A549 (cell line): ENCODE measurements at regions not wholly inside any gene's neighbourhood (a gene's known extent, or its start where the extent isn't known, plus 50 kb on each side); places are given as distances from the start of the nearest gene placed in this dataset.

Source experiments
- ATAC-seq, 2 experiments: fragments of 200-7000 bp in 1 of 2; fragments of >200 bp in 1 of 2; cut with Nextera tagmentation in 1 of 2; cut with Tn5 transposase in 1 of 2; 3 replicates each; pipeline versions ENCODE4 v1.8.0 to v1.9.1; 2018 to 2020; ENCODE audit warnings: mild to moderate bottlenecking in 1 of 2, moderate library complexity in 1 of 2
- CTCF ChIA-PET: fragments of 300-600 bp; sonication (Branson Sonifier 250); formaldehyde crosslinking; extraction: SDS; loops from one replicate; lab custom pipeline; 2021; ENCODE audit warnings: antibody characterized with exemption, inconsistent platforms; lab: Yijun Ruan, JAX
- POLR2A ChIA-PET: fragments of 350-600 bp; formaldehyde crosslinking; extraction: SDS; loops from one replicate; lab custom pipeline; 2021; ENCODE audit warnings: antibody characterized with exemption, inconsistent platforms; lab: Yijun Ruan, JAX
- DNase-seq, 2 experiments: peaks; one replicate each; pipeline versions ENCODE4 v3.0.0 to v3.0.0-alpha.2; 2011 to 2016; ENCODE audit warnings: low read depth in 1 of 2, low spot score in 1 of 2
- FAIRE-seq: peaks from 2 replicates; lab custom pipeline; 2011; peaks lifted over from hg19 to GRCh38; lab: Jason Lieb, UNC
- H3K27ac ChIP-seq, 2 experiments: fragments of >200 bp; sonication (Bioruptor Twin); formaldehyde crosslinking; 3 replicates each; pipeline ENCODE4 v1.5.1; 2016 to 2017
- H3K4me1 ChIP-seq: fragments of >200 bp; sonication (Bioruptor Twin); formaldehyde crosslinking; 3 replicates; pipeline ENCODE4 v1.6.1; 2016
- H3K4me2 ChIP-seq: fragments of >200 bp; sonication (Bioruptor Twin); formaldehyde crosslinking; 3 replicates; pipeline ENCODE4 v1.6.1; 2016
- H3K4me3 ChIP-seq: fragments of >200 bp; sonication (Bioruptor Twin); formaldehyde crosslinking; 3 replicates; pipeline ENCODE4 v1.5.1; 2016
- H3K9me3 ChIP-seq: fragments of >200 bp; sonication (Bioruptor Twin); formaldehyde crosslinking; 3 replicates; pipeline ENCODE4 v1.6.1; 2016
- ATOH8 ChIP-seq: fragments of 250-450 bp; sonication (Bioruptor Pico); IDR thresholded peaks from 2 replicates; pipeline ENCODE4 v1.5.0; 2020; ENCODE audit warnings: low read depth, mild to moderate bottlenecking, moderate library complexity
- CBX8 ChIP-seq: fragments of 200-600 bp; sonication (generic); IDR thresholded peaks from 2 replicates; pipeline ENCODE4 v1.6.1; 2016
- CHD2 ChIP-seq: fragments of 150-350 bp; IDR thresholded peaks from 2 replicates; pipeline ENCODE4 v1.6.1; 2014; ENCODE audit warnings: low read length; ENCODE audit not compliant: partially characterized antibody
- CHD4 ChIP-seq: fragments of 200-600 bp; sonication (generic); IDR thresholded peaks from 2 replicates; pipeline ENCODE4 v1.6.1; 2016; ENCODE audit warnings: antibody characterized with exemption, mild to moderate bottlenecking, borderline replicate concordance
- EHF ChIP-seq: fragments of 250-450 bp; sonication (Bioruptor Pico); IDR thresholded peaks from 2 replicates; pipeline ENCODE4 v1.5.0; 2020; ENCODE audit warnings: mild to moderate bottlenecking
- EP300 ChIP-seq, 2 experiments: fragments of >200 bp; sonication (Bioruptor Twin); formaldehyde crosslinking; IDR thresholded peaks; 2 replicates in 1 of 2; 3 replicates in 1 of 2; pipeline ENCODE4 v1.6.1; 2016 to 2017
- ESRRA ChIP-seq: fragments of 150-350 bp; IDR thresholded peaks from 2 replicates; pipeline ENCODE4 v1.6.1; 2014; ENCODE audit warnings: mild to moderate bottlenecking, low read length, borderline replicate concordance
- FOSB ChIP-seq: fragments of 250-450 bp; sonication (Bioruptor Pico); IDR thresholded peaks from 2 replicates; pipeline ENCODE4 v1.5.0; 2020; ENCODE audit warnings: mild to moderate bottlenecking, moderate library complexity
- HEYL ChIP-seq: fragments of 250-450 bp; sonication (Bioruptor Pico); IDR thresholded peaks from 2 replicates; pipeline ENCODE4 v1.8.0; 2021; ENCODE audit warnings: mild to moderate bottlenecking, moderate library complexity
- HMGXB4 ChIP-seq: fragments of 250-450 bp; sonication (Bioruptor Pico); IDR thresholded peaks from 2 replicates; pipeline ENCODE4 v1.5.0; 2021; ENCODE audit warnings: mild to moderate bottlenecking, moderate library complexity, borderline replicate concordance
- HOXA7 ChIP-seq: fragments of 250-450 bp; sonication (Bioruptor Pico); IDR thresholded peaks from 2 replicates; pipeline ENCODE4 v1.5.0; 2020; ENCODE audit warnings: mild to moderate bottlenecking, moderate library complexity
- HOXB5 ChIP-seq: fragments of 250-450 bp; sonication (Bioruptor Pico); IDR thresholded peaks from 2 replicates; pipeline ENCODE4 v1.5.0; 2020; ENCODE audit warnings: mild to moderate bottlenecking, moderate library complexity
- JUNB ChIP-seq: fragments of >200 bp; sonication (Bioruptor Twin); formaldehyde crosslinking; IDR thresholded peaks from 2 replicates; pipeline ENCODE4 v1.6.1; 2016
- KDM5A ChIP-seq: fragments of 200-600 bp; sonication (generic); IDR thresholded peaks from 2 replicates; pipeline ENCODE4 v1.6.1; 2016; ENCODE audit warnings: antibody characterized with exemption, mild to moderate bottlenecking
- MAZ ChIP-seq: fragments of 150-350 bp; IDR thresholded peaks from 2 replicates; pipeline ENCODE4 v1.6.1; 2014; ENCODE audit warnings: antibody characterized with exemption, low read depth, low read length, borderline replicate concordance
- MYC ChIP-seq: IDR thresholded peaks from 2 replicates; pipeline ENCODE4 v1.6.1; 2012; ENCODE audit warnings: mild to moderate bottlenecking, inconsistent platforms, low read length, improper control_type of control experiment, borderline replicate concordance
- NFE2L2 ChIP-seq: fragments of 150-350 bp; conservative IDR thresholded peaks from 2 replicates; pipeline ENCODE4 v1.6.1; 2014; ENCODE audit warnings: low read length
- NR3C1 ChIP-seq: fragments of >200 bp; sonication (Bioruptor Twin); formaldehyde crosslinking; IDR thresholded peaks from 3 replicates; pipeline ENCODE4 v1.6.1; 2017
- PBX3 ChIP-seq: IDR thresholded peaks from 2 replicates; pipeline ENCODE4 v1.6.1; 2012
- POLR2AphosphoS2 ChIP-seq: conservative IDR thresholded peaks from 2 replicates; pipeline ENCODE4 v1.6.1; 2012; ENCODE audit warnings: low read length, improper control_type of control experiment, inconsistent platforms
- RAD21 ChIP-seq, 2 experiments: fragments of >200 bp in 1 of 2; sonication (Bioruptor Twin) in 1 of 2; formaldehyde crosslinking in 1 of 2; IDR thresholded peaks in 1 of 2; conservative IDR thresholded peaks in 1 of 2; 2 replicates in 1 of 2; 3 replicates in 1 of 2; pipeline ENCODE4 v1.6.1; 2012 to 2018; ENCODE audit warnings: inconsistent platforms in 1 of 2
- REST ChIP-seq: fragments of 200-600 bp; sonication (generic); IDR thresholded peaks from 2 replicates; pipeline ENCODE4 v1.6.1; 2016; ENCODE audit warnings: antibody characterized with exemption, mild to moderate bottlenecking, moderate library complexity
- RFX5 ChIP-seq: fragments of 450-650 bp; IDR thresholded peaks from 2 replicates; pipeline ENCODE4 v1.7.1; 2014; ENCODE audit warnings: antibody characterized with exemption, mild to moderate bottlenecking, moderate library complexity
- SREBF2 ChIP-seq: fragments of 450-650 bp; IDR thresholded peaks from 2 replicates; pipeline ENCODE4 v1.6.1; 2014; ENCODE audit warnings: mild to moderate bottlenecking, moderate library complexity
- TP53 ChIP-seq: fragments of 250-450 bp; sonication (Bioruptor Pico); IDR thresholded peaks from 2 replicates; pipeline ENCODE4 v1.5.0; 2021; ENCODE audit warnings: mild to moderate bottlenecking, moderate library complexity
- USF2 ChIP-seq: fragments of 450-650 bp; IDR thresholded peaks from 2 replicates; pipeline ENCODE4 v1.6.1; 2014; ENCODE audit warnings: antibody characterized with exemption
- ZC3H11A ChIP-seq: fragments of 450-650 bp; IDR thresholded peaks from 2 replicates; pipeline ENCODE4 v1.6.1; 2014; ENCODE audit warnings: antibody characterized with exemption, mild to moderate bottlenecking
- WGBS: methylation state at CpG from one replicate; pipeline ENCODE4 v1.1.6; 2017; ENCODE audit errors: missing lambda C conversion rate; 5-methylcytosine and 5-hydroxymethylcytosine counted together

- Histone ChIP-seq H3K4me1 (no peaks in the 10 kb centered on the region), H3K9me3 (no peaks in the 10 kb centered on the region), H3K4me3 (no peak overlapping the region), H3K27ac (no peak overlapping the region), H3K4me2 (no peak overlapping the region)
- DNase-seq (no peak), ATAC-seq (no peak), FAIRE-seq (no peak)
- POLR2A ChIA-PET, result no interaction called here
- WGBS, result 48% methylated on average over 5 of the region's 5 CpGs
- no peak for TF ChIP-seq EP300 (IDR thresholded peaks at IDR 0.05)
- no peak for TF ChIP-seq USF2
- TF ChIP-seq RAD21 (conservative IDR thresholded peaks at IDR 0.05 in 1 of 2, IDR thresholded peaks at IDR 0.05 in 1 of 2), result no peak
- TF ChIP-seq REST, result no peak
- TF ChIP-seq HOXA7, result no peak
- no peak for TF ChIP-seq MAZ
- no peak for TF ChIP-seq HOXB5
- TF ChIP-seq TP53 (CRISPR knock-in tag), result no peak
- TF ChIP-seq FOSB (CRISPR knock-in tag), result no peak
- no peak for TF ChIP-seq HEYL (CRISPR knock-in tag)
- no peak for TF ChIP-seq SREBF2
- TF ChIP-seq HMGXB4 (CRISPR knock-in tag), result no peak
- TF ChIP-seq JUNB, result no peak
- no peak for TF ChIP-seq CHD4
- no peak for TF ChIP-seq EHF (CRISPR knock-in tag)
- TF ChIP-seq PBX3, result no peak
- no peak for TF ChIP-seq ZC3H11A
- no peak for TF ChIP-seq POLR2AphosphoS2
- TF ChIP-seq KDM5A, result no peak
- CTCF ChIA-PET, result no interaction called here
Measured at GRCh38 chr1:38567401-38567800, 292.2 kb downstream of the RRAGC start.

- H3K4me2 ChIP-seq, result no peak overlapping the region
- CTCF ChIA-PET, result no interaction called here
Measured at GRCh38 chr1:38565020-38565491, 294.5 kb downstream of the RRAGC start.

More at GRCh38 chr1:38565020-38565491, 294.5 kb downstream of the RRAGC start:
- no peak overlapping the region for H3K27ac ChIP-seq
- FAIRE-seq (no peak), ATAC-seq (no peak), DNase-seq (no peak)
- H3K4me1 ChIP-seq, result no peaks in the 10 kb centered on the region
- TF ChIP-seq REST (no peak), RFX5 (no peak), NR3C1 (no peak), NFE2L2 (no peak), ATOH8 (CRISPR knock-in tag) (no peak), MAZ (no peak), EHF (CRISPR knock-in tag) (no peak), MYC (no peak), CBX8 (no peak), CHD2 (no peak), ESRRA (no peak)
- no peak overlapping the region for H3K4me3 ChIP-seq
- POLR2A ChIA-PET, result no interaction called here
- WGBS, result 4% methylated on average over 5 of the region's 5 CpGs
- no peaks in the 10 kb centered on the region for H3K9me3 ChIP-seq
